H1 (cell line): ENCODE measurements at regions not wholly inside any gene's neighbourhood (a gene's known extent, or its start where the extent isn't known, plus 50 kb on each side); places are given as distances from the start of the nearest gene placed in this dataset.

ENCODE experiments used
- SIX5 ChIP-seq: IDR thresholded peaks from 2 replicates; pipeline ENCODE4 v1.6.1; 2011; ENCODE audit warnings: mild to moderate bottlenecking, low read depth, low read length
- TAF1 ChIP-seq: IDR thresholded peaks from 2 replicates; pipeline ENCODE4 v1.6.1; 2011; ENCODE audit warnings: mild to moderate bottlenecking, low read depth, low read length
- ZNF274 ChIP-seq: IDR thresholded peaks from 2 replicates; pipeline ENCODE4 v1.7.0; 2012; ENCODE audit warnings: low read length, borderline replicate concordance; ENCODE audit errors: extremely low read depth
- TF ChIP-seq, protein P1 (sequence below), 3 experiments: IDR thresholded peaks; 1 replicate in 2 of 3; 2 replicates in 1 of 3; pipeline versions ENCODE4 v1.5.1 to v1.6.1; 2011; ENCODE audit warnings: low read length in 3 of 3, mild to moderate bottlenecking in 3 of 3, inconsistent platforms in 2 of 3, low read depth in 1 of 3, moderate library complexity in 1 of 3; ENCODE audit not compliant: insufficient read depth in 1 of 3; ENCODE audit errors: control extremely low read depth in 1 of 3

GRCh38 chr4:151576627-151577026 lies 167.7 kb downstream of the FHIP1A start:
- TF ChIP-seq, protein P1, sequence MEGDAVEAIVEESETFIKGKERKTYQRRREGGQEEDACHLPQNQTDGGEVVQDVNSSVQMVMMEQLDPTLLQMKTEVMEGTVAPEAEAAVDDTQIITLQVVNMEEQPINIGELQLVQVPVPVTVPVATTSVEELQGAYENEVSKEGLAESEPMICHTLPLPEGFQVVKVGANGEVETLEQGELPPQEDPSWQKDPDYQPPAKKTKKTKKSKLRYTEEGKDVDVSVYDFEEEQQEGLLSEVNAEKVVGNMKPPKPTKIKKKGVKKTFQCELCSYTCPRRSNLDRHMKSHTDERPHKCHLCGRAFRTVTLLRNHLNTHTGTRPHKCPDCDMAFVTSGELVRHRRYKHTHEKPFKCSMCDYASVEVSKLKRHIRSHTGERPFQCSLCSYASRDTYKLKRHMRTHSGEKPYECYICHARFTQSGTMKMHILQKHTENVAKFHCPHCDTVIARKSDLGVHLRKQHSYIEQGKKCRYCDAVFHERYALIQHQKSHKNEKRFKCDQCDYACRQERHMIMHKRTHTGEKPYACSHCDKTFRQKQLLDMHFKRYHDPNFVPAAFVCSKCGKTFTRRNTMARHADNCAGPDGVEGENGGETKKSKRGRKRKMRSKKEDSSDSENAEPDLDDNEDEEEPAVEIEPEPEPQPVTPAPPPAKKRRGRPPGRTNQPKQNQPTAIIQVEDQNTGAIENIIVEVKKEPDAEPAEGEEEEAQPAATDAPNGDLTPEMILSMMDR (IDR thresholded peaks at IDR 0.05; ENCODE audit: control extremely low read depth in 1 of 3, insufficient read depth in 1 of 3, low read depth in 1 of 3, low read length in 3 of 3) = no peak
- TF ChIP-seq ZNF274 (no peak), TAF1 (no peak), SIX5 (no peak)
